Sigmoid colon (tissue), 6 donors: ENCODE measurements at regions not wholly inside any gene's neighbourhood (a gene's known extent, or its start where the extent isn't known, plus 50 kb on each side); places are given as distances from the start of the nearest gene placed in this dataset.

Experiments
- DNase-seq: peaks from one replicate; pipeline ENCODE4 v3.0.0-alpha.2; 2019
- H3K27ac ChIP-seq, 4 donors: fragments of 200-600 bp; sonication (generic); one replicate each; pipeline ENCODE4 v1.5.1; 2016 to 2019; ENCODE audit warnings: mild to moderate bottlenecking in 1 of 4
- H3K27me3 ChIP-seq, 3 donors: fragments of 200-600 bp; sonication (generic); one replicate each; pipeline ENCODE4 v1.5.1; 2019; ENCODE audit warnings: mild to moderate bottlenecking in 1 of 3
- H3K36me3 ChIP-seq, 4 donors: fragments of 200-600 bp; sonication (generic); one replicate each; pipeline ENCODE4 v1.5.1; 2016 to 2019
- H3K4me1 ChIP-seq, 4 donors: fragments of 200-600 bp; sonication (generic); one replicate each; pipeline ENCODE4 v1.5.1; 2017 to 2019
- H3K4me3 ChIP-seq, 4 donors: fragments of 200-600 bp; sonication (generic); one replicate each; pipeline ENCODE4 v1.5.1; 2017 to 2019; ENCODE audit warnings: mild to moderate bottlenecking in 2 of 4, moderate library complexity in 1 of 4
- H3K9me3 ChIP-seq, 4 donors: fragments of 200-600 bp in 3 of 4; sonication (generic) in 3 of 4; one replicate each; pipeline versions ENCODE4 v1.5.1 to v1.6.1; 2013 to 2019
- CTCF ChIP-seq, 4 experiments: fragments of 450-650 bp in 3 of 4; fragments of 200-600 bp in 1 of 4; IDR thresholded peaks; one replicate each; pipeline ENCODE4 v1.5.1; 2016 to 2019; ENCODE audit warnings: antibody characterized with exemption in 4 of 4, mild to moderate bottlenecking in 3 of 4, moderate library complexity in 2 of 4
- EP300 ChIP-seq, 4 donors: sonication (generic); formaldehyde crosslinking; IDR thresholded peaks; one replicate each; pipeline ENCODE4 v1.6.1; 2017; ENCODE audit warnings: antibody characterized with exemption in 4 of 4
- POLR2A ChIP-seq, 2 donors: fragments of 450-650 bp; IDR thresholded peaks; one replicate each; pipeline ENCODE4 v1.6.1; 2016; ENCODE audit warnings: antibody characterized with exemption in 2 of 2, mild to moderate bottlenecking in 2 of 2, moderate library complexity in 2 of 2
- POLR2AphosphoS5 ChIP-seq, 4 donors: sonication (generic); formaldehyde crosslinking; IDR thresholded peaks; one replicate each; pipeline ENCODE4 v1.6.1; 2017; ENCODE audit warnings: antibody characterized with exemption in 4 of 4
- WGBS, 2 donors: extraction: QIAGEN DNeasy Blood & Tissue Kit; methylation state at CpG; one replicate each; pipeline ENCODE4 v1.1.7; 2013; 5-methylcytosine and 5-hydroxymethylcytosine counted together
- intact Hi-C: fragments of 100-400 bp; cut with DNase I; formaldehyde crosslinking; loops from one replicate; pipeline ENCODE4 v1.15.1; 2023
- donor health status: healthy with polysubstance abuse.
- donor health status: healthy.

- TF ChIP-seq CTCF (IDR thresholded peaks at IDR 0.05) (no peak), EP300 (IDR thresholded peaks at IDR 0.05) (no peak), POLR2A (IDR thresholded peaks at IDR 0.05) (no peak), POLR2AphosphoS5 (IDR thresholded peaks at IDR 0.05) (no peak)
- H3K36me3 ChIP-seq, result no peaks in the 10 kb centered on the region
Measured at GRCh38 chr10:133032231-133032630, 55.5 kb upstream of the ADGRA1 start.

GRCh38 chr10:133031541-133032125, 56.1 kb upstream of the ADGRA1 start:
- intact Hi-C loops, result no loop called here
- H3K27ac ChIP-seq, result no peak overlapping the region
- H3K4me3 ChIP-seq, result no peak overlapping the region
- no peak for DNase-seq
- no peaks in the 10 kb centered on the region for H3K4me1 ChIP-seq
- no peaks in the 10 kb centered on the region for H3K36me3 ChIP-seq
- WGBS, 2 donors, result 83 to 89% methylated on average over 19 of the region's 19 CpGs
- no peak for TF ChIP-seq CTCF (IDR thresholded peaks at IDR 0.05)
- no peak for TF ChIP-seq EP300 (IDR thresholded peaks at IDR 0.05)
- TF ChIP-seq POLR2AphosphoS5 (IDR thresholded peaks at IDR 0.05), result no peak
- TF ChIP-seq POLR2A (IDR thresholded peaks at IDR 0.05), result no peak
- no peaks in the 10 kb centered on the region for H3K9me3 ChIP-seq
- H3K27me3 ChIP-seq, result peaks cover 0 to 35% (median 11%) of the 10 kb centered on the region in 3 donors

More at GRCh38 chr10:133032231-133032630, 55.5 kb upstream of the ADGRA1 start:
- Histone ChIP-seq H3K4me3 (no peak overlapping the region), H3K9me3 (no peaks in the 10 kb centered on the region), H3K4me1 (no peaks in the 10 kb centered on the region), H3K27me3 (peaks cover 0 to 29% (median 9%) of the 10 kb centered on the region in 3 donors), H3K27ac (no peak overlapping the region)
- DNase-seq, result no peak
- WGBS, 2 donors, result 93 to 95% methylated on average over 13 of the region's 13 CpGs
- intact Hi-C loops, result no loop called here

- 36 to 49% methylated on average over 28 of the region's 28 CpGs for WGBS, 2 donors
- DNase-seq, result no peak
- TF ChIP-seq EP300 (IDR thresholded peaks at IDR 0.05), result no peak
- TF ChIP-seq POLR2AphosphoS5 (IDR thresholded peaks at IDR 0.05), result no peak
- TF ChIP-seq CTCF (IDR thresholded peaks at IDR 0.05), result no peak
- TF ChIP-seq POLR2A (IDR thresholded peaks at IDR 0.05), result no peak
- Histone ChIP-seq H3K4me1 (no peaks in the 10 kb centered on the region), H3K27ac (no peak overlapping the region), H3K4me3 (no peak overlapping the region), H3K9me3 (no peaks in the 10 kb centered on the region), H3K27me3 (peaks cover 0 to 38% (median 7%) of the 10 kb centered on the region in 3 donors), H3K36me3 (no peaks in the 10 kb centered on the region)
- intact Hi-C loops, result no loop called here
Measured at GRCh38 chr10:133030781-133031180, 56.9 kb upstream of the ADGRA1 start.

- Histone ChIP-seq H3K36me3 (no peaks in the 10 kb centered on the region), H3K27me3 (peaks cover 0 to 43% (median 9%) of the 10 kb centered on the region in 3 donors), H3K4me1 (no peaks in the 10 kb centered on the region), H3K4me3 (no peak overlapping the region), H3K27ac (no peak overlapping the region), H3K9me3 (no peaks in the 10 kb centered on the region)
- WGBS, 2 donors, result 62 to 77% methylated on average over 21 to 23 of the region's 23 CpGs
- no peak for DNase-seq
- no peak for TF ChIP-seq CTCF (IDR thresholded peaks at IDR 0.05)
- intact Hi-C loops, result no loop called here
Measured at GRCh38 chr10:133030126-133030525, 57.6 kb upstream of the ADGRA1 start.

GRCh38 chr10:133028956-133029355, 58.8 kb upstream of the ADGRA1 start:
- intact Hi-C loops, result no loop called here
- H3K9me3 ChIP-seq, result no peaks in the 10 kb centered on the region
- WGBS, 2 donors, result 88 to 89% methylated on average over 16 of the region's 16 CpGs
- no peak for TF ChIP-seq CTCF (IDR thresholded peaks at IDR 0.05)
- TF ChIP-seq POLR2AphosphoS5 (IDR thresholded peaks at IDR 0.05), result no peak
- no peak for TF ChIP-seq EP300 (IDR thresholded peaks at IDR 0.05)
- no peak for TF ChIP-seq POLR2A (IDR thresholded peaks at IDR 0.05)
- peaks cover 0 to 47% (median 18%) of the 10 kb centered on the region in 3 donors for H3K27me3 ChIP-seq
- H3K4me3 ChIP-seq, result no peak overlapping the region
- no peak overlapping the region for H3K27ac ChIP-seq
- no peaks in the 10 kb centered on the region for H3K4me1 ChIP-seq
- DNase-seq, result no peak
- H3K36me3 ChIP-seq, result no peaks in the 10 kb centered on the region
